ENCODE measurements at regions not wholly inside any gene's neighbourhood (a gene's known extent, or its start where the extent isn't known, plus 50 kb on each side); places are given as distances from the start of the nearest gene placed in this dataset.

DNA sequence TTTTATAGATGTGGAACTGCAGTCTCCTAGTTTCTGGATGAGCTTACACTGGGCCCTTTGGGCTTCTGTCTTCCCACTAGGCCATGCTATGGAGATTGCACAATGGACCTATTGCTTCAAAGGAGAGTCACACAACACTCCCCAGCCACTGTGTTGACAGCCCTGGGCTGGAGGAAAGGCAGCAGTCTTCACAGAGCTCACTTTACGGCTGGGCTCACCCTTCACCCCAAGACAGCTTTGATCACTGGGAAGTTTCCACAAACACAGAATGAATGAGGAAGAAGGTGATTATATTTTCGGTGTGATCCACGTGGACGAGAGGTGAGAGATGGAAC lies 92.7 kb upstream of the GDF10 start:
- TF ChIP-seq L3MBTL2 (conservative IDR thresholded peaks at IDR 0.05) (no peak), BHLHE40 (IDR thresholded peaks at IDR 0.05; ENCODE audit: borderline replicate concordance) (no peak), FOXA1 (IDR thresholded peaks at IDR 0.05) (no peak), HDGF (IDR thresholded peaks at IDR 0.05; ENCODE audit: borderline replicate concordance) (no peak), ELF4 (IDR thresholded peaks at IDR 0.05) (no peak), FOXM1 (IDR thresholded peaks at IDR 0.05; ENCODE audit: borderline replicate concordance) (no peak), ZNF384 (IDR thresholded peaks at IDR 0.05) (no peak), TARDBP (IDR thresholded peaks at IDR 0.05) (no peak), CTBP1 (IDR thresholded peaks at IDR 0.05; ENCODE audit: borderline replicate concordance) (no peak), NFRKB (IDR thresholded peaks at IDR 0.05) (no peak), SP1 (IDR thresholded peaks at IDR 0.05) (no peak), LEF1 (IDR thresholded peaks at IDR 0.05; ENCODE audit: borderline replicate concordance) (no peak)
- TF ChIP-seq, protein P1, sequence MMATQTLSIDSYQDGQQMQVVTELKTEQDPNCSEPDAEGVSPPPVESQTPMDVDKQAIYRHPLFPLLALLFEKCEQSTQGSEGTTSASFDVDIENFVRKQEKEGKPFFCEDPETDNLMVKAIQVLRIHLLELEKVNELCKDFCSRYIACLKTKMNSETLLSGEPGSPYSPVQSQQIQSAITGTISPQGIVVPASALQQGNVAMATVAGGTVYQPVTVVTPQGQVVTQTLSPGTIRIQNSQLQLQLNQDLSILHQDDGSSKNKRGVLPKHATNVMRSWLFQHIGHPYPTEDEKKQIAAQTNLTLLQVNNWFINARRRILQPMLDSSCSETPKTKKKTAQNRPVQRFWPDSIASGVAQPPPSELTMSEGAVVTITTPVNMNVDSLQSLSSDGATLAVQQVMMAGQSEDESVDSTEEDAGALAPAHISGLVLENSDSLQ (IDR thresholded peaks at IDR 0.05): no peak

Measured in HEK293T (cell line).